Islet of Langerhans (tissue), 1 donor: ENCODE measurements at regions not wholly inside any gene's neighbourhood (a gene's known extent, or its start where the extent isn't known, plus 50 kb on each side); places are given as distances from the start of the nearest gene placed in this dataset.

Experiments
- FAIRE-seq: peaks from one replicate; lab custom pipeline; 2011; peaks lifted over from hg19 to GRCh38; lab: Jason Lieb, UNC

- FAIRE-seq = no peak
These were observed 793.7 kb upstream of the EEF2KMT start for GRCh38 chr16:5891296-5891695.

GRCh38 chr16:5885521-5885920 is 787.9 kb upstream of the EEF2KMT start:
- FAIRE-seq = no peak

GRCh38 chr16:5884996-5885395 is 787.4 kb upstream of the EEF2KMT start:
- no peak for FAIRE-seq

GRCh38 chr16:5884339-5884738 is 786.7 kb upstream of the EEF2KMT start:
- FAIRE-seq = no peak

- FAIRE-seq = no peak
These were observed 784.6 kb upstream of the EEF2KMT start for GRCh38 chr16:5882087-5882640.

GRCh38 chr16:5875416-5875815 is 777.8 kb upstream of the EEF2KMT start:
- FAIRE-seq = no peak

- no peak for FAIRE-seq
These were observed 777.3 kb upstream of the EEF2KMT start for GRCh38 chr16:5874899-5875298.

GRCh38 chr16:5873221-5873620 is 775.6 kb upstream of the EEF2KMT start:
- FAIRE-seq = no peak

GRCh38 chr16:5870886-5871691 is 773.5 kb upstream of the EEF2KMT start:
- no peak for FAIRE-seq

- no peak for FAIRE-seq
These were observed 769.7 kb upstream of the EEF2KMT start for GRCh38 chr16:5867250-5867649.

GRCh38 chr16:5865236-5865635 is 767.6 kb upstream of the EEF2KMT start:
- no peak for FAIRE-seq

- FAIRE-seq = no peak
These were observed 765.5 kb upstream of the EEF2KMT start for GRCh38 chr16:5863071-5863606.

- FAIRE-seq = no peak
These were observed 764.7 kb upstream of the EEF2KMT start for GRCh38 chr16:5862103-5862840.

GRCh38 chr16:5861241-5861640 is 763.6 kb upstream of the EEF2KMT start:
- no peak for FAIRE-seq

GRCh38 chr16:5858180-5858579 is 760.6 kb upstream of the EEF2KMT start:
- no peak for FAIRE-seq

- no peak for FAIRE-seq
These were observed 756.4 kb upstream of the EEF2KMT start for GRCh38 chr16:5854027-5854426.

GRCh38 chr16:5852151-5852550 is 754.6 kb upstream of the EEF2KMT start:
- no peak for FAIRE-seq

GRCh38 chr16:5851393-5851982 is 753.9 kb upstream of the EEF2KMT start:
- FAIRE-seq = no peak

- no peak for FAIRE-seq
These were observed 753.2 kb upstream of the EEF2KMT start for GRCh38 chr16:5850632-5851392.

GRCh38 chr16:5845046-5845445 is 747.5 kb upstream of the EEF2KMT start:
- no peak for FAIRE-seq

GRCh38 chr16:5841974-5842373 is 744.4 kb upstream of the EEF2KMT start:
- FAIRE-seq = no peak

GRCh38 chr16:5838725-5839124 is 741.1 kb upstream of the EEF2KMT start:
- no peak for FAIRE-seq
